ENCODE measurements at regions not wholly inside any gene's neighbourhood (a gene's known extent, or its start where the extent isn't known, plus 50 kb on each side); places are given as distances from the start of the nearest gene placed in this dataset.
"Not testable (repeated sequence)": the region's sequence is repeated elsewhere in the genome, so short reads cannot be mapped to it uniquely, and the experiment has no call there.

GRCh38 chr2:34677591-34677990 lies 1078.5 kb upstream of the FAM98A start:
- not testable (repeated sequence) for TF ChIP-seq CTCF, POLR2A (IDR thresholded peaks at IDR 0.05)
